CD14-positive monocyte (primary cell): ENCODE measurements at regions not wholly inside any gene's neighbourhood (a gene's known extent, or its start where the extent isn't known, plus 50 kb on each side); places are given as distances from the start of the nearest gene placed in this dataset.

Source experiments
- DNase-seq, 3 donors: peaks; one replicate each; pipeline ENCODE4 v3.0.0-alpha.2; 2011 to 2022
- H2AFZ ChIP-seq: 2 replicates; pipeline ENCODE4 v1.6.0; 2012; ENCODE audit warnings: mild to moderate bottlenecking, low read depth, low read length, inconsistent platforms; ENCODE audit not compliant: insufficient read depth, poor library complexity, severe bottlenecking
- H3K27ac ChIP-seq, 2 donors: 1 replicate in 1 of 2; 2 replicates in 1 of 2; pipeline ENCODE4 v1.5.1; 2012 to 2013; ENCODE audit warnings: low read length in 2 of 2, control low read depth in 1 of 2, inconsistent platforms in 1 of 2, low read depth in 1 of 2, mild to moderate bottlenecking in 1 of 2
- H3K27me3 ChIP-seq, 2 donors: one replicate each; pipeline versions ENCODE4 v1.6.0 to v1.6.1; 2011 to 2013; ENCODE audit warnings: low read length in 2 of 2; ENCODE audit not compliant: control insufficient read depth in 2 of 2, insufficient read depth in 2 of 2
- H3K36me3 ChIP-seq, 2 donors: replicated peaks in 1 of 2; 1 replicate in 1 of 2; 2 replicates in 1 of 2; pipeline versions ENCODE4 v1.5.1 to v1.6.1; 2012 to 2013; ENCODE audit warnings: low read length in 2 of 2, control low read depth in 1 of 2, inconsistent platforms in 1 of 2, mild to moderate bottlenecking in 1 of 2; ENCODE audit not compliant: insufficient read depth in 2 of 2, control insufficient read depth in 1 of 2
- H3K4me1 ChIP-seq, 2 donors: 1 replicate in 1 of 2; 2 replicates in 1 of 2; pipeline versions ENCODE4 v1.5.1 to v1.6.1; 2012 to 2013; ENCODE audit warnings: low read length in 2 of 2, control low read depth in 1 of 2, inconsistent platforms in 1 of 2, mild to moderate bottlenecking in 1 of 2, moderate library complexity in 1 of 2; ENCODE audit not compliant: insufficient read depth in 2 of 2, control insufficient read depth in 1 of 2
- H3K4me2 ChIP-seq: replicated peaks from 2 replicates; pipeline ENCODE3; 2012; ENCODE audit warnings: low read length, moderate library complexity, mild to moderate bottlenecking; ENCODE audit not compliant: poor library complexity, severe bottlenecking; ENCODE audit errors: extremely low read depth
- H3K4me3 ChIP-seq, 3 experiments: fragments of 200-600 bp in 1 of 3; sonication (generic) in 1 of 3; replicated peaks in 1 of 3; 1 replicate in 2 of 3; 2 replicates in 1 of 3; pipeline ENCODE4 v1.5.1; 2011 to 2013; ENCODE audit warnings: low read length in 3 of 3, mild to moderate bottlenecking in 3 of 3, control low read depth in 2 of 3, low read depth in 2 of 3, inconsistent platforms in 1 of 3, moderate library complexity in 1 of 3
- H3K79me2 ChIP-seq: 2 replicates; pipeline ENCODE4 v1.6.0; 2012; ENCODE audit warnings: mild to moderate bottlenecking, control low read depth, inconsistent platforms, low read length, moderate library complexity; ENCODE audit not compliant: insufficient read depth
- H3K9ac ChIP-seq: 2 replicates; pipeline ENCODE4 v1.6.0; 2017; ENCODE audit warnings: low read length, mild to moderate bottlenecking; ENCODE audit not compliant: insufficient read depth, poor library complexity, severe bottlenecking
- H3K9me3 ChIP-seq, 2 donors: replicated peaks in 1 of 2; 1 replicate in 1 of 2; 2 replicates in 1 of 2; pipeline versions ENCODE4 v1.5.1 to v1.6.1; 2012 to 2013; ENCODE audit warnings: low read length in 2 of 2, control low read depth in 1 of 2; ENCODE audit not compliant: control insufficient read depth in 1 of 2, insufficient read depth in 1 of 2
- H4K20me1 ChIP-seq: 2 replicates; pipeline ENCODE4 v1.6.0; 2012; ENCODE audit warnings: mild to moderate bottlenecking, low read length, control low read depth, moderate library complexity; ENCODE audit not compliant: insufficient read depth
- H3K27ac Mint-ChIP-seq, 7 donors: one replicate each; pipeline ENCODE4 v1.8.0; 2020; ENCODE audit warnings: mild to moderate bottlenecking in 7 of 7, mixed read lengths in 7 of 7, moderate library complexity in 6 of 7, inconsistent platforms in 2 of 7
- H3K27me3 Mint-ChIP-seq, 3 donors: one replicate each; pipeline ENCODE4 v1.8.0; 2021 to 2022; ENCODE audit warnings: low read depth in 3 of 3, mild to moderate bottlenecking in 3 of 3, mixed read lengths in 3 of 3, moderate library complexity in 3 of 3, inconsistent platforms in 1 of 3
- H3K36me3 Mint-ChIP-seq, 2 donors: one replicate each; pipeline ENCODE4 v1.8.0; 2020; ENCODE audit warnings: mixed read lengths in 2 of 2, inconsistent platforms in 1 of 2, mild to moderate bottlenecking in 1 of 2
- H3K4me1 Mint-ChIP-seq: one replicate; pipeline ENCODE4 v1.8.0; 2020; ENCODE audit warnings: mild to moderate bottlenecking, mixed read lengths
- H3K4me3 Mint-ChIP-seq, 2 donors: one replicate each; pipeline ENCODE4 v1.8.0; 2020; ENCODE audit warnings: mild to moderate bottlenecking in 2 of 2, mixed read lengths in 2 of 2, moderate library complexity in 1 of 2
- H3K9me3 Mint-ChIP-seq, 7 donors: one replicate each; pipeline ENCODE4 v1.8.0; 2020 to 2022; ENCODE audit warnings: mixed read lengths in 7 of 7, mild to moderate bottlenecking in 6 of 7, moderate library complexity in 6 of 7, inconsistent platforms in 2 of 7
- WGBS: methylation state at CpG from one replicate; pipeline ENCODE4 v1.1.5; 2013; ENCODE audit warnings: missing lambda C conversion rate; ENCODE audit not compliant: insufficient coverage; 5-methylcytosine and 5-hydroxymethylcytosine counted together
- intact Hi-C, 2 donors: fragments of 100-400 bp; cut with micrococcal nuclease; formaldehyde crosslinking; loops; one replicate each; pipeline versions ENCODE4 v1.15.0 to v1.15.1; 2023
- TF ChIP-seq, protein P1 (sequence below): fragments of 200-600 bp; IDR thresholded peaks from one replicate; pipeline ENCODE4 v1.8.0; 2022; ENCODE audit warnings: antibody characterized with exemption, mild to moderate bottlenecking

DNA sequence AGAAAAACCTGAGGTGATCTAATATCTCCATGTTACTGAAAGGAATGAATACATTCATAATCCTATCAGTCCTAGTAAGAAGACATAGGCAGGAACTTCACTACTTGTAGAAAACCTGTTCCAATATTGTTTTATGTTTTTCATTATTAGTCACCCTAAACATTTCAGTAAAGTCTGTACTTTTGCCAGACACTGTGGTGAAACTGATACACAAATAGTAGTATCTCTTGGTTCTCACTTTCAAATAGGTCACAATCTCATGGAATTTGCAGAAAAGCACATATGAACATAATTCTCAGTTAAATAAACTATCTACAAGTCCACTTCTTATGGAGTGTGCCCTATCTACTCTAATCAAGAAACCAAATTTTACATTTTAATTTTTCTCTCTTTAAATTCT lies 88.3 kb upstream of the PCDH9 start:
- no peaks in the 10 kb centered on the region for H3K4me1 Mint-ChIP-seq

GRCh38 chr13:67314405-67314804 lies 84.3 kb upstream of the PCDH9 start:
- no peaks in the 10 kb centered on the region for H3K36me3 Mint-ChIP-seq
- 100% methylated on average over 2 of the region's 3 CpGs for WGBS
- Histone ChIP-seq H3K9ac (no peak overlapping the region), H2AFZ (no peak overlapping the region), H3K27me3 (no peaks in the 10 kb centered on the region), H3K4me1 (no peaks in the 10 kb centered on the region), H4K20me1 (no peaks in the 10 kb centered on the region), H3K9me3 (peaks cover 0 to 4% of the 10 kb centered on the region in 2 donors), H3K4me2 (no peak overlapping the region), H3K79me2 (no peaks in the 10 kb centered on the region), H3K36me3 (no peaks in the 10 kb centered on the region), H3K4me3 (no peak overlapping the region), H3K27ac (no peak overlapping the region)
- H3K4me1 Mint-ChIP-seq: no peaks in the 10 kb centered on the region
- peaks cover 0 to 6% (median 2%) of the 10 kb centered on the region in 7 donors for H3K9me3 Mint-ChIP-seq
- no peaks in the 10 kb centered on the region for H3K27me3 Mint-ChIP-seq
- TF ChIP-seq, protein P1, sequence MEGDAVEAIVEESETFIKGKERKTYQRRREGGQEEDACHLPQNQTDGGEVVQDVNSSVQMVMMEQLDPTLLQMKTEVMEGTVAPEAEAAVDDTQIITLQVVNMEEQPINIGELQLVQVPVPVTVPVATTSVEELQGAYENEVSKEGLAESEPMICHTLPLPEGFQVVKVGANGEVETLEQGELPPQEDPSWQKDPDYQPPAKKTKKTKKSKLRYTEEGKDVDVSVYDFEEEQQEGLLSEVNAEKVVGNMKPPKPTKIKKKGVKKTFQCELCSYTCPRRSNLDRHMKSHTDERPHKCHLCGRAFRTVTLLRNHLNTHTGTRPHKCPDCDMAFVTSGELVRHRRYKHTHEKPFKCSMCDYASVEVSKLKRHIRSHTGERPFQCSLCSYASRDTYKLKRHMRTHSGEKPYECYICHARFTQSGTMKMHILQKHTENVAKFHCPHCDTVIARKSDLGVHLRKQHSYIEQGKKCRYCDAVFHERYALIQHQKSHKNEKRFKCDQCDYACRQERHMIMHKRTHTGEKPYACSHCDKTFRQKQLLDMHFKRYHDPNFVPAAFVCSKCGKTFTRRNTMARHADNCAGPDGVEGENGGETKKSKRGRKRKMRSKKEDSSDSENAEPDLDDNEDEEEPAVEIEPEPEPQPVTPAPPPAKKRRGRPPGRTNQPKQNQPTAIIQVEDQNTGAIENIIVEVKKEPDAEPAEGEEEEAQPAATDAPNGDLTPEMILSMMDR: no peak
- no peak overlapping the region for H3K4me3 Mint-ChIP-seq
- DNase-seq: no peak
- intact Hi-C loops: no loop called here
- no peak overlapping the region for H3K27ac Mint-ChIP-seq

More for the DNA sequence above, 88.3 kb upstream of the PCDH9 start:
- Histone ChIP-seq H3K4me1 (no peaks in the 10 kb centered on the region), H4K20me1 (no peaks in the 10 kb centered on the region), H3K4me3 (no peak overlapping the region), H3K4me2 (no peak overlapping the region), H3K36me3 (no peaks in the 10 kb centered on the region), H3K79me2 (no peaks in the 10 kb centered on the region), H3K27me3 (no peaks in the 10 kb centered on the region), H3K27ac (no peak overlapping the region), H3K9ac (no peak overlapping the region), H3K9me3 (no peaks in the 10 kb centered on the region), H2AFZ (no peak overlapping the region)
- TF ChIP-seq, protein P1: no peak
- Mint-ChIP-seq H3K27ac (no peak overlapping the region), H3K4me3 (no peak overlapping the region), H3K9me3 (peaks cover 0 to 6% (median 2%) of the 10 kb centered on the region in 7 donors), H3K27me3 (no peaks in the 10 kb centered on the region), H3K36me3 (no peaks in the 10 kb centered on the region)
- no peak for DNase-seq
- intact Hi-C loops: no loop called here
